ENCODE measurements at regions not wholly inside any gene's neighbourhood (a gene's known extent, or its start where the extent isn't known, plus 50 kb on each side); places are given as distances from the start of the nearest gene placed in this dataset.

- TF ChIP-seq CTCF (IDR thresholded peaks at IDR 0.05), result no peak
- no peak for TF ChIP-seq POLR2A (IDR thresholded peaks at IDR 0.05)
These were observed 252.2 kb upstream of the MTNR1B start for GRCh38 chr11:92717240-92717639.
